HEK293 (cell line): ENCODE measurements at regions not wholly inside any gene's neighbourhood (a gene's known extent, or its start where the extent isn't known, plus 50 kb on each side); places are given as distances from the start of the nearest gene placed in this dataset.

Experiments
- CTCF ChIP-seq: fragments of 450-650 bp; formaldehyde crosslinking; IDR thresholded peaks from 2 replicates; pipeline ENCODE4 v1.5.1; 2016; ENCODE audit warnings: missing biosample characterization, missing genetic modification characterization
- REST ChIP-seq: fragments of 450-650 bp; formaldehyde crosslinking; IDR thresholded peaks from 2 replicates; pipeline ENCODE4 v1.5.1; 2016; ENCODE audit warnings: missing biosample characterization, missing genetic modification characterization
- ZBTB1 ChIP-seq: fragments of 450-650 bp; formaldehyde crosslinking; IDR thresholded peaks from 2 replicates; pipeline ENCODE4 v1.5.1; 2016; ENCODE audit warnings: missing biosample characterization, missing genetic modification characterization
- ZBTB8A ChIP-seq: fragments of 450-650 bp; formaldehyde crosslinking; IDR thresholded peaks from 2 replicates; pipeline ENCODE4 v1.5.1; 2016; ENCODE audit warnings: missing biosample characterization, missing genetic modification characterization
- ZNF121 ChIP-seq: fragments of 450-650 bp; formaldehyde crosslinking; IDR thresholded peaks from 2 replicates; pipeline ENCODE4 v1.5.1; 2016; ENCODE audit warnings: missing biosample characterization, missing genetic modification characterization
- ZNF2 ChIP-seq: fragments of 450-650 bp; formaldehyde crosslinking; IDR thresholded peaks from 2 replicates; pipeline ENCODE4 v1.5.1; 2016; ENCODE audit warnings: missing biosample characterization, missing genetic modification characterization
- ZNF292 ChIP-seq: fragments of 450-650 bp; formaldehyde crosslinking; IDR thresholded peaks from 2 replicates; pipeline ENCODE4 v1.5.1; 2016; ENCODE audit warnings: low read depth, missing biosample characterization, missing genetic modification characterization, borderline replicate concordance
- ZNF48 ChIP-seq: fragments of 450-650 bp; formaldehyde crosslinking; IDR thresholded peaks from 2 replicates; pipeline ENCODE4 v1.5.1; 2016; ENCODE audit warnings: missing biosample characterization, missing genetic modification characterization
- ZNF530 ChIP-seq: fragments of 450-650 bp; formaldehyde crosslinking; IDR thresholded peaks from 2 replicates; pipeline ENCODE4 v1.5.1; 2016; ENCODE audit warnings: low read depth, missing biosample characterization, missing genetic modification characterization
- ZNF623 ChIP-seq: fragments of 450-650 bp; formaldehyde crosslinking; IDR thresholded peaks from 2 replicates; pipeline ENCODE4 v1.5.1; 2016; ENCODE audit warnings: missing biosample characterization, missing genetic modification characterization
- ZNF629 ChIP-seq: fragments of 450-650 bp; formaldehyde crosslinking; IDR thresholded peaks from 2 replicates; pipeline ENCODE4 v1.5.1; 2017; ENCODE audit warnings: missing biosample characterization, missing genetic modification characterization
- ZSCAN18 ChIP-seq: fragments of 450-650 bp; formaldehyde crosslinking; IDR thresholded peaks from 2 replicates; pipeline ENCODE4 v1.5.1; 2016; ENCODE audit warnings: missing biosample characterization, missing genetic modification characterization

GRCh38 chr2:228545041-228545747 lies 363.7 kb upstream of the SPHKAP start:
- TF ChIP-seq ZNF2 (tag by site-specific recombination) = no peak
- no peak for TF ChIP-seq CTCF (tag by site-specific recombination)
- no peak for TF ChIP-seq ZBTB8A
- TF ChIP-seq ZSCAN18 = no peak
- no peak for TF ChIP-seq ZNF292
- TF ChIP-seq ZNF48 (tag by site-specific recombination) = no peak
- TF ChIP-seq ZNF121 (tag by site-specific recombination) = no peak
- TF ChIP-seq ZBTB1 (tag by site-specific recombination) = no peak
- no peak for TF ChIP-seq ZNF629 (tag by site-specific recombination)
- TF ChIP-seq ZNF623 = no peak
- no peak for TF ChIP-seq ZNF530 (tag by site-specific recombination)
- no peak for TF ChIP-seq REST (tag by site-specific recombination)
